Ectodermal cell (in vitro differentiated cells): ENCODE measurements at regions not wholly inside any gene's neighbourhood (a gene's known extent, or its start where the extent isn't known, plus 50 kb on each side); places are given as distances from the start of the nearest gene placed in this dataset.

Experiments used
- H3K27ac ChIP-seq: 2 replicates; pipeline ENCODE4 v1.7.0; 2013; ENCODE audit warnings: mild to moderate bottlenecking, low read depth, low read length; ENCODE audit not compliant: insufficient read depth, poor library complexity, severe bottlenecking
- H3K27me3 ChIP-seq: 2 replicates; pipeline ENCODE4 v1.7.0; 2013; ENCODE audit warnings: mild to moderate bottlenecking, low read length; ENCODE audit not compliant: insufficient read depth, control insufficient read depth, poor library complexity, severe bottlenecking
- H3K36me3 ChIP-seq: one replicate; pipeline ENCODE4 v1.7.0; 2013; ENCODE audit warnings: low read length; ENCODE audit not compliant: control insufficient read depth, insufficient read depth
- H3K4me1 ChIP-seq: one replicate; pipeline ENCODE4 v1.7.0; 2013; ENCODE audit warnings: low read length; ENCODE audit not compliant: control insufficient read depth, insufficient read depth
- H3K4me3 ChIP-seq: 2 replicates; pipeline ENCODE4 v1.7.0; 2013; ENCODE audit warnings: low read depth, low read length, control low read depth; ENCODE audit not compliant: insufficient read depth
- H3K9me3 ChIP-seq: 2 replicates; pipeline ENCODE4 v1.7.0; 2013; ENCODE audit warnings: mild to moderate bottlenecking, low read length, moderate library complexity; ENCODE audit not compliant: control insufficient read depth
- WGBS, 2 experiments: methylation state at CpG; one replicate each; pipeline ENCODE4 v1.1.7; 2013; ENCODE audit warnings: missing lambda C conversion rate in 2 of 2; 5-methylcytosine and 5-hydroxymethylcytosine counted together

DNA sequence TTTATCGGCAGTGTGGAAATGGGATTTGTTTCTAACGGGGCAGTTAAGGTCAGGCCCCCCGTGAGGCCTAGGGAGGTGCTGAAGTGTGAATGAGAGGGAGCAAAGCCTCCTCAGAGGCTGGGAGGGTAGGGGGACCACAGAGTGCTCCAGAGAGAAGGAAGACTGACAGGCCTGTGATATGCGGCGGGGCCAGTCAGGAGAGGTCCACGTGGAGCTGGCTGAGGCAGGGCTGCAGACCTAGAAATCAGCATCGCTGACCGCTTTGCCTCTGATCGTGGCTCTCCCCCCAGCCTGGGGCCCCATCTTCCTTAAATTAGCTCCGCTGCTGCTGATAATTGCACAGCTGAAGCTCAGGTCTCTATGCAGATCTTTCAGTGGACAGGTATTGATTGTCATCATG is 240.8 kb upstream of the PWP1 start:
- Histone ChIP-seq H3K27ac (no peak overlapping the region), H3K4me1 (peaks cover 8% of the 10 kb centered on the region), H3K4me3 (no peak overlapping the region), H3K9me3 (no peaks in the 10 kb centered on the region), H3K27me3 (no peaks in the 10 kb centered on the region), H3K36me3 (no peaks in the 10 kb centered on the region)
- WGBS, 2 experiments: 86 to 89% methylated on average over 10 of the region's 10 CpGs

DNA sequence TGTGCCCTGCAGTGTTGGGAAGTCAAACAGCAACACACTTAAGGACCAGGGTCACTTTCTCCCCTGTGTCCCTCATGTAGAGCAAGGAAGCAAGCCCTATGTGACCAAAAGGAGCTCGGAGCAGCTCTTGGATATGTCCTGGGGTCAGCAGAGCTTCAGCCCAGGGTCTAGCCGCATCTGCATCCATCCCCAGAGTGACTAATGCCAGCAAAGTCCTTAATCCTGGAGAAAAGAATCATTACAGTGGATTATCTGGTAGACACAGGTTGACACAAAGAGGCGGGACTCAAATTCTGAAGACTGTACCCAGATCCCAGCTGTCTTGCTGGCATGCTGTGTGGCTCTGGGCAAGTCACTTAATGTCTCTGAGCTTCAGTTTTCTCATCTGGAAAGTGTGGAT is 239.1 kb upstream of the PWP1 start:
- Histone ChIP-seq H3K4me3 (no peak overlapping the region), H3K27me3 (no peaks in the 10 kb centered on the region), H3K4me1 (peaks cover 8% of the 10 kb centered on the region), H3K36me3 (no peaks in the 10 kb centered on the region), H3K9me3 (no peaks in the 10 kb centered on the region), H3K27ac (no peak overlapping the region)
- 92 to 94% methylated on average over 3 of the region's 3 CpGs for WGBS, 2 experiments

DNA sequence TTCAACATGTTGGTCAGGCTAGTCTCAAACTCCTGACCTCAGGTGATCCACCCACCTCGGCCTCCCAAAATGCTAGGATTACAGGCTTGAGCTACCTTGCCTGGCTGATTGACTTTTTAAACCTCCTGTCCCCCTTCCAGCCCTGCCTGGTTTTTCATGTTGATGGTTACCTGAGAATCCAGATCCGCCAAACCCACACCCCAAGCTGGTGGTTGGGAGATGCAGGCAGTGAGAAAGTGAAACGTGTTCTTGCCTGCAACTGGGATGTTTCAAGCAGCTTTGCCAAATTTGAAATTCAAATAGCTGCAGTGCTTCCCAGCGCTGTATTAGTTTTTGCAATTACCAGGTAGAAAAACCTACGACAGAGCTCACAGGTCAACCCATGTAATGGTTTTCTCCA is 238.3 kb upstream of the PWP1 start:
- H3K36me3 ChIP-seq: no peaks in the 10 kb centered on the region
- H3K4me3 ChIP-seq: no peak overlapping the region
- H3K27ac ChIP-seq: no peak overlapping the region
- WGBS, 2 experiments: 90 to 91% methylated on average over 5 of the region's 5 CpGs
- no peaks in the 10 kb centered on the region for H3K9me3 ChIP-seq
- peaks cover 3% of the 10 kb centered on the region for H3K4me1 ChIP-seq
- H3K27me3 ChIP-seq: no peaks in the 10 kb centered on the region

DNA sequence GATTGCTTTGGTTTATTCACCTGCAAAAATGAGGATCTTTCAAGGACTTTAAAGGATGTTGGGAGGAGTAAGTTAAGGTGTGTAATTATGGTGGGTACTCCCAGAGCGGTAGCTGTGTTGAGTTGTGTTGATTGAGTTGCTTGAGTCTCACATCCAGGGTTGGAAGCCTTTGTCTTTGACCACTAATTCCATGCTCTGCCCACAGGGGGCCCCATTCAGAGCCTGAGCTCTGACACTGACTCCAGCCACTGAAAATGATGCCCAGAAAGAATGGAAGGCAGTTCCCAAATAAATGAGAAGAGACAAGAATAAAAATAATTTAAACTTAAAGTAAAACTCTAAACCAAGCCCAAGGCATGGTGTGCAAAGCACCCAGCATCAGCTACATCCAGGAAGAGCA is 237.4 kb upstream of the PWP1 start:
- H3K36me3 ChIP-seq: no peaks in the 10 kb centered on the region
- no peak overlapping the region for H3K4me3 ChIP-seq
- no peaks in the 10 kb centered on the region for H3K27me3 ChIP-seq
- no peak overlapping the region for H3K27ac ChIP-seq
- H3K9me3 ChIP-seq: no peaks in the 10 kb centered on the region
- H3K4me1 ChIP-seq: peaks cover 3% of the 10 kb centered on the region
- WGBS, 2 experiments: 44 to 60% methylated on average over 1 of the region's 1 CpG

DNA sequence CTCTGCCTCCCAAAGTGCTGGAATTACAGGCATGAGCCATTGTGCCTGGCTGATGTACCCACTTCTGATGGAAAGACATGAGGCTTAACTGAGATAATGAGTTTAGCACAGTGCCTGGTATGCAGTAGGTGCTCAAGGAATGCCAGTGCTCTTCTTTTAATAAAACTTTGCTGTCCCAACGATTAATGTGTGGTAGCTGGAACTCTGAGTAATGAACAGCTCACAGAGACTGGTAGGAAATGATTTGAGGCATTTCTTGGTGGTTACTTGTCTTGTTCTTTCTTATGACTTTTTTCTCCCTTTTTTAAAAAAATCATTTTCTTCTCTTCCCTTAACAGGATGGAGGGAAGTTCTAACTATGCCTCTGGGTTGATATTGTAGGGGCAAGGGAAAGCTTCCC is 235.7 kb upstream of the PWP1 start:
- Histone ChIP-seq H3K4me3 (no peak overlapping the region), H3K4me1 (no peaks in the 10 kb centered on the region), H3K27me3 (no peaks in the 10 kb centered on the region), H3K36me3 (no peaks in the 10 kb centered on the region), H3K27ac (no peak overlapping the region), H3K9me3 (no peaks in the 10 kb centered on the region)
- 88 to 92% methylated on average over 1 of the region's 1 CpG for WGBS, 2 experiments

DNA sequence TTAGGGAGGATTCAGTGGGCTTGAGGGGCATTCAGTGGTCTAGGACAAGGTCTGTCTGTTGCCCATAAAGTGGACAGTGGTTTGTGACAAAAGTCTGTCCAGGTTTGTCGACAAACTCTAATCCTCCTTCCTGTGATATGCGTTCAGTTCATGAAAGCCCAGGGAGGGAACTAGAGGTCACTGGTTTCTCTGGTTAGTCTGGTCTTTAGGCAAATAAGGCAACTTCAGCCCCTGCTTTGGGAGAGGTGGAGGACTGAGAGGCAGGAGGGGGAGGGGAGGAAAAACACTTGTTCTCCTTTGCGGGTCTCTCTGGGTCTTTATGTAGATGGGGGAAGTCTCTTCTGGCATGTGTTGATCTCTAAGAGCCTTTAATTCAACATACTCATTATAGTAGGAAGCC is 235.1 kb upstream of the PWP1 start:
- Histone ChIP-seq H3K9me3 (no peaks in the 10 kb centered on the region), H3K27ac (no peak overlapping the region), H3K27me3 (no peaks in the 10 kb centered on the region), H3K4me1 (no peaks in the 10 kb centered on the region), H3K36me3 (no peaks in the 10 kb centered on the region), H3K4me3 (no peak overlapping the region)
- 56 to 63% methylated on average over 3 of the region's 3 CpGs for WGBS, 2 experiments

DNA sequence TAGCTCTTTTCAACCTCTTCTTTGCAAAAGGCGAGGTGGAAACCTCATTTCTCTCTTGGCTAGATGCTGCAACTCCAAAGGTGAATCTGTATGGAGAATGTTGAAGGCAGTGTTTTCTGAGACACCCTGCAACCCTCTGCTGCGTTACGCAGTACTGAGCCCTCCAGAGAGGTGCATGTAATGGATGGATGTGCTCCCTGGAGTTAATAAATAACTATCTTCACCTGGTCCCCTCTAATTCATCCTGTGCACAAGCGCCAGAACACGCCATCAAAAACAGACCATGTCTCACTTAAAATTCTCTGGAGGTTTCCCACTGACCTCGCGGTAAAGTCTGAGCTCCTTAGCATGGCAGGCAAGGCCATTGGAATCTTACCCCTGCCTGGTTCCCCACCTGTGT is 234.4 kb upstream of the PWP1 start:
- Histone ChIP-seq H3K9me3 (no peaks in the 10 kb centered on the region), H3K4me3 (no peak overlapping the region), H3K4me1 (no peaks in the 10 kb centered on the region), H3K27me3 (no peaks in the 10 kb centered on the region), H3K27ac (no peak overlapping the region), H3K36me3 (no peaks in the 10 kb centered on the region)
- 92% methylated on average over 7 of the region's 7 CpGs for WGBS, 2 experiments

DNA sequence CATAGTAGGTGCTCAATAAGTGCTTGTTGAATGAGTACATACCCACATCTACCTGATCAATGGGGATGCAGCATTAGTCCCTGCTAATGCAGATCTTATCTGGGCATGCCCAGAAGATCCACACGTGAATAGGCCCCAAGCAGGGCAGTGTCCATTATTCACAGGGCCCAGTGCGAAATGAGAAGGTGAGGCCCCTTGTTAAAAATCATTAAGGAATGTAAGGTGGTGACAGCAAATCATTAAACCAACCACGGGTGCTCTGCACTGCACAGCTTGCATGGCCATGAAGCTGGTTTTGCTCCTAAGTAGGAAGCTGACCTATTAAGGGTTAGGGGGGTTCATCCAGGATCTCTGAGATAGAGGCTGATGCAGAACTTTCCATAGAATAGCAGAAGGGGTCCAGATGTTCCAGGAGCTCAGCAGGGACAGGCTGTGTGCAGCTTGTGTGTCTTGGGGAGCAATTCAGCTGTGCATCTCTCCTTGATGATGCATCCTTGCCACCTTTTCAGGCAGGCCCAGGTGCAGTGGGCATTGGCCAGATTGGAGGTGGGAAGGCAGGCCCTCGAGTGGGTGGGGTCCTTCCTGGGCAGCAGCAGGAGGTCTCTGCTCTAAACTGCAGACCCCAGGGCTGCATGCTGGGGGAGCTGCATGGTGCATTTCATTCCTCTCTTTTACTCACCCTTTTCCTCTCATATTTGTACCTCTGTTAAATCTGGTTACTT is 231.3 kb upstream of the PWP1 start:
- H3K27ac ChIP-seq: no peak overlapping the region
- WGBS, 2 experiments: 83 to 84% methylated on average over 4 of the region's 4 CpGs
- H3K4me1 ChIP-seq: no peaks in the 10 kb centered on the region
- no peaks in the 10 kb centered on the region for H3K36me3 ChIP-seq
- no peaks in the 10 kb centered on the region for H3K27me3 ChIP-seq
- no peaks in the 10 kb centered on the region for H3K9me3 ChIP-seq
- no peak overlapping the region for H3K4me3 ChIP-seq

DNA sequence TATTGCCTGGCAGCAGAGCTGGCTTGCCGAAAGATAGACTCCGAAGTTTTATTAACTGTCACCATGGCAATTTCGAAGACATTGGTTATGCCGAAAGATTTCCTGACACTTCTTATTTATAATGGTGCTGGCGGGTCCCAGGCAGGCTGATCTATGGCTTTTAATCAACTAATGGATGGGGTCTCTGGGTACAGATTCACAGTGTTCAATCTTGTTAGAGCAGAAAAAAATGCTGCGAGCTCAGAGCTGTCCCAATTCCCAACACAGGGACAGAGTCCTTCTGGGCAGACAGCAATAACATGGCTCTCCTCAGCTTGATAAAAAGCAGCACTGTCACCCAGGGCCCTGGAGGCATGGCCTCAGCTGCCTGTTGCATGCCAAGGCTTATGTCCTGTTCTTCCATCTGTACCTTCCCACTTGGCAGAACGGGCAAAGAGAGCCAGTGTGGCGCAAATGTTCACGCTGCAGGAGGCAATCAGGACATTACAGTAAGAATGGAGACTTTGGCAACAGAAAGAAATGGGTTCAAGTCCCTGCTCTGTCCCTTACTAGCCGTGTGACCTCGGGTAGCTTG is 228.2 kb upstream of the PWP1 start:
- no peaks in the 10 kb centered on the region for H3K4me1 ChIP-seq
- no peaks in the 10 kb centered on the region for H3K36me3 ChIP-seq
- H3K9me3 ChIP-seq: no peaks in the 10 kb centered on the region
- H3K4me3 ChIP-seq: no peak overlapping the region
- WGBS, 2 experiments: 93 to 96% methylated on average over 11 of the region's 11 CpGs
- H3K27ac ChIP-seq: no peak overlapping the region
- no peaks in the 10 kb centered on the region for H3K27me3 ChIP-seq

DNA sequence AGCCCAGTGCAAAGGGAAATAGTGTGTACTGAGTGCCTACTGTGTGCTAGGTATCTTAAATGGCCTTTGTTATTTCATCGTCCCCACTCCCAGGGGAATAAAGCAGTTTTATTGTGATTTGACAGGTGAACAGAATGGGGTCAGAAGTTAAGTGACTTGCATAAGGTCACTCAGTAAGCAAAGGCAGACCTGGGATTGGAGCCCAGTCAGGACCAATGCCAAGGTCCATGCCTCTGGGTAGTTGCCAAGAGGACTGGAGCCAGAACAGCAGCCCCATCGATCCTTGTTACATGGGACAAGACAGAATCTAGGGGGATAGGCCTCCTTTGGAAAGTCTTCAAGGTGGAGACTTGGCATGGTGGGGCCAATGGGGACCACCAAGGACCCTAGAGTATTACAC is 227.4 kb upstream of the PWP1 start:
- WGBS, 2 experiments: 95 to 96% methylated on average over 2 of the region's 2 CpGs
- H3K27me3 ChIP-seq: no peaks in the 10 kb centered on the region
- no peaks in the 10 kb centered on the region for H3K36me3 ChIP-seq
- H3K27ac ChIP-seq: no peak overlapping the region
- H3K4me3 ChIP-seq: no peak overlapping the region
- no peaks in the 10 kb centered on the region for H3K4me1 ChIP-seq
- H3K9me3 ChIP-seq: no peaks in the 10 kb centered on the region
